Ishikawa (cell line): ENCODE measurements at regions not wholly inside any gene's neighbourhood (a gene's known extent, or its start where the extent isn't known, plus 50 kb on each side); places are given as distances from the start of the nearest gene placed in this dataset.

Source experiments
- CEBPB ChIP-seq: IDR thresholded peaks from 2 replicates; pipeline ENCODE4 v1.6.1; 2012
- CREB1 ChIP-seq: IDR thresholded peaks from 2 replicates; pipeline ENCODE4 v1.6.1; 2012; ENCODE audit warnings: low read depth
- EGR1 ChIP-seq: IDR thresholded peaks from 2 replicates; pipeline ENCODE4 v1.6.1; 2012
- EP300 ChIP-seq: IDR thresholded peaks from 2 replicates; pipeline ENCODE4 v1.6.1; 2012; ENCODE audit warnings: borderline replicate concordance
- FOXM1 ChIP-seq: IDR thresholded peaks from 2 replicates; pipeline ENCODE4 v1.6.1; 2012; ENCODE audit warnings: low read depth, borderline replicate concordance
- NFIC ChIP-seq: IDR thresholded peaks from 2 replicates; pipeline ENCODE4 v1.6.1; 2012
- RAD21 ChIP-seq: IDR thresholded peaks from 2 replicates; pipeline ENCODE4 v1.6.1; 2012; ENCODE audit warnings: low read depth
- TAF1 ChIP-seq: IDR thresholded peaks from 2 replicates; pipeline ENCODE4 v1.6.1; 2012; ENCODE audit warnings: low read depth, mild to moderate bottlenecking
- TCF12 ChIP-seq: IDR thresholded peaks from 2 replicates; pipeline ENCODE4 v1.6.1; 2012; ENCODE audit warnings: low read depth
- TEAD4 ChIP-seq: IDR thresholded peaks from 2 replicates; pipeline ENCODE4 v1.6.1; 2012
- YY1 ChIP-seq: IDR thresholded peaks from 2 replicates; pipeline ENCODE4 v1.6.1; 2012; ENCODE audit warnings: low read depth
- ZBTB7A ChIP-seq: IDR thresholded peaks from 2 replicates; pipeline ENCODE4 v1.6.1; 2012; ENCODE audit warnings: low read depth
- TF ChIP-seq, protein P1 (sequence below): IDR thresholded peaks from 2 replicates; pipeline ENCODE4 v1.6.1; 2012
- TF ChIP-seq, protein P2 (sequence below): IDR thresholded peaks from 2 replicates; pipeline ENCODE4 v1.6.1; 2012
- TF ChIP-seq, protein P3 (sequence below): IDR thresholded peaks from 2 replicates; pipeline ENCODE4 v1.6.1; 2012; ENCODE audit warnings: low read depth, mild to moderate bottlenecking

DNA sequence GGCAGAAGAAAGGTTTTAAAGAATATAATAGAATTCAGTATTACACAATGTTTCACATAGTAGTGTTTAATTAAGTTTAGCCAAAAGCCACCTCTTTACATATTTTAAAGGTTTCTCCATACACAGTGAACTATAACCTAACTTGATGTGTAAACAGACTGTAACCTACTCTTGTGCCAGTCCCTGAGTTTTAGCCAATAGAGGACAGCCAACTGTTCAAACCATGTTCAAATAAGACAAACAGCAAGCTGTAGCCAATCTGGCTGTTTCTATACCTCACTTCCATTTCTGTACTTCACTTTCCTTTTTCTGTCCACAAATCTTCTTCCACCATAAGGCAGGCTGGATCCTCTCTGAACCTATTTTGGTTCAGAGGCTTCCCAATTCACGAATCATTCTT is 65.2 kb downstream of the TEX13C start:
- TF ChIP-seq EP300: no peak
- no peak for TF ChIP-seq NFIC
- TF ChIP-seq, protein P1, sequence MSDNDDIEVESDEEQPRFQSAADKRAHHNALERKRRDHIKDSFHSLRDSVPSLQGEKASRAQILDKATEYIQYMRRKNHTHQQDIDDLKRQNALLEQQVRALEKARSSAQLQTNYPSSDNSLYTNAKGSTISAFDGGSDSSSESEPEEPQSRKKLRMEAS: no peak
- no peak for TF ChIP-seq TAF1
- no peak for TF ChIP-seq TEAD4
- no peak for TF ChIP-seq YY1
- TF ChIP-seq RAD21: no peak
- no peak for TF ChIP-seq CEBPB
- no peak for TF ChIP-seq CREB1
- TF ChIP-seq, protein P2, sequence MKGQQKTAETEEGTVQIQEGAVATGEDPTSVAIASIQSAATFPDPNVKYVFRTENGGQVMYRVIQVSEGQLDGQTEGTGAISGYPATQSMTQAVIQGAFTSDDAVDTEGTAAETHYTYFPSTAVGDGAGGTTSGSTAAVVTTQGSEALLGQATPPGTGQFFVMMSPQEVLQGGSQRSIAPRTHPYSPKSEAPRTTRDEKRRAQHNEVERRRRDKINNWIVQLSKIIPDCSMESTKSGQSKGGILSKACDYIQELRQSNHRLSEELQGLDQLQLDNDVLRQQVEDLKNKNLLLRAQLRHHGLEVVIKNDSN: no peak
- no peak for TF ChIP-seq TCF12
- no peak for TF ChIP-seq ZBTB7A
- no peak for TF ChIP-seq EGR1
- TF ChIP-seq FOXM1: no peak
- TF ChIP-seq, protein P3, sequence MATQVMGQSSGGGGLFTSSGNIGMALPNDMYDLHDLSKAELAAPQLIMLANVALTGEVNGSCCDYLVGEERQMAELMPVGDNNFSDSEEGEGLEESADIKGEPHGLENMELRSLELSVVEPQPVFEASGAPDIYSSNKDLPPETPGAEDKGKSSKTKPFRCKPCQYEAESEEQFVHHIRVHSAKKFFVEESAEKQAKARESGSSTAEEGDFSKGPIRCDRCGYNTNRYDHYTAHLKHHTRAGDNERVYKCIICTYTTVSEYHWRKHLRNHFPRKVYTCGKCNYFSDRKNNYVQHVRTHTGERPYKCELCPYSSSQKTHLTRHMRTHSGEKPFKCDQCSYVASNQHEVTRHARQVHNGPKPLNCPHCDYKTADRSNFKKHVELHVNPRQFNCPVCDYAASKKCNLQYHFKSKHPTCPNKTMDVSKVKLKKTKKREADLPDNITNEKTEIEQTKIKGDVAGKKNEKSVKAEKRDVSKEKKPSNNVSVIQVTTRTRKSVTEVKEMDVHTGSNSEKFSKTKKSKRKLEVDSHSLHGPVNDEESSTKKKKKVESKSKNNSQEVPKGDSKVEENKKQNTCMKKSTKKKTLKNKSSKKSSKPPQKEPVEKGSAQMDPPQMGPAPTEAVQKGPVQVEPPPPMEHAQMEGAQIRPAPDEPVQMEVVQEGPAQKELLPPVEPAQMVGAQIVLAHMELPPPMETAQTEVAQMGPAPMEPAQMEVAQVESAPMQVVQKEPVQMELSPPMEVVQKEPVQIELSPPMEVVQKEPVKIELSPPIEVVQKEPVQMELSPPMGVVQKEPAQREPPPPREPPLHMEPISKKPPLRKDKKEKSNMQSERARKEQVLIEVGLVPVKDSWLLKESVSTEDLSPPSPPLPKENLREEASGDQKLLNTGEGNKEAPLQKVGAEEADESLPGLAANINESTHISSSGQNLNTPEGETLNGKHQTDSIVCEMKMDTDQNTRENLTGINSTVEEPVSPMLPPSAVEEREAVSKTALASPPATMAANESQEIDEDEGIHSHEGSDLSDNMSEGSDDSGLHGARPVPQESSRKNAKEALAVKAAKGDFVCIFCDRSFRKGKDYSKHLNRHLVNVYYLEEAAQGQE: no peak

DNA sequence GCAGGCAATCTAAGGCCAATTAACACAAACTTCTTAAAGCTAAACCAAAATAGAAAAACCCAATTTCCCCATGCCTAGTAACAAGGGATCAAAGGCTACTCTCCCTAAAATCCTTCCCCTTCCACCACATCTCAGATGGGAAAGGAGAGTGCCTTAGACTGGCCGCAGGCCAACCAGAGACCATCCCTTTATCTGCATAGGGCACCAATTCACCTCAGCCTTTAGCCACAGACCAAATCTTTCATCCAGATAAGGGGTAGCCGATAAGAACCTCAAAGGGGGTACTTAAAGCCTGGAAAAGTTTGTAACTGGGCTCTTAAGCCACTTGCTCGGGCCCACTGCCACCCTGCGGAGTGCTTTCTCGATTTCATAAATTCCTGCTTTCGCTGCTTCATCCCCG is 68.3 kb downstream of the TEX13C start:
- TF ChIP-seq YY1 (no peak), ZBTB7A (no peak), CREB1 (no peak)

DNA sequence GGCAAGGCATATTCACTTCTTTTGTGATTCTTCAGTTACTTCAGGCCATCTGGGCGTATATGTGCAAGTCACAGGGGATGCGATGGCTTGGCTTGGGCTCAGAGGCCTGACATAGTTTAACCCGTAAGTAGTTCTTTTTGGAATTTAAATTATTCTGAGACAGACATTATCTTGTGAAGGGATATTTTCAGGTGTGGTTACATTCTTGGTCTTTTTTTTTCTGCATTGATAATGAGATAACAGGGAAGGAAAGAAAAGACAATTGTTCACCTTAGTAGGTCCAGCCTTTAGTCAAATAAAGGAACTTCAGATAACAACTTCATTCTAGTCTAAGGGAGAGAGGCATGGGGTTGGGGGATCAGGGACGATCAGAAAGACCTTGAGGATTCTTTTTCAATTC is 74.8 kb downstream of the TEX13C start:
- TF ChIP-seq, protein P1: no peak

DNA sequence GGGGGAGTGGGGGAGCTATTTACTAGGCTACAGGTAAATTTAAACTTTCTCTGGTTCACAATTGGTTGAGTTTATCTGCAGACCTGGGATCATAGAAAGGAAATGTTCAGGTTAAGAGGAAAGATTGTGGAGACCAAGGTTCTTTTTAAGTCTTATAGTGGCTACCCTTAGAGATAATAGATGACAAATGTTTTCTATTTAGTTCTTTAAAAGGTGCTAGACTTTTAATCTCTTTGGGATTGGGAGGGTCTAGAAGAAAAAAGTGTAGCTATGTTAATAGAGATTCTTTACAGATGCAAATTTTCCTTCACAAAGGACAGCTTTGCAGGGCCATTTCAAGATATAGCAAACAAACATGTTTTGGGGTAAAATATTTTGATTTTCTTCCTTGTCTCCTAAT is 76.0 kb downstream of the TEX13C start:
- no peak for TF ChIP-seq YY1
- TF ChIP-seq CEBPB: no peak
- no peak for TF ChIP-seq ZBTB7A
- TF ChIP-seq, protein P2: no peak
- no peak for TF ChIP-seq TCF12
- no peak for TF ChIP-seq TEAD4
- TF ChIP-seq CREB1: no peak
- TF ChIP-seq, protein P3: no peak
- TF ChIP-seq, protein P1: no peak
- TF ChIP-seq RAD21: no peak
- TF ChIP-seq NFIC: no peak
- no peak for TF ChIP-seq EP300
- no peak for TF ChIP-seq FOXM1
- TF ChIP-seq TAF1: no peak
- no peak for TF ChIP-seq EGR1

DNA sequence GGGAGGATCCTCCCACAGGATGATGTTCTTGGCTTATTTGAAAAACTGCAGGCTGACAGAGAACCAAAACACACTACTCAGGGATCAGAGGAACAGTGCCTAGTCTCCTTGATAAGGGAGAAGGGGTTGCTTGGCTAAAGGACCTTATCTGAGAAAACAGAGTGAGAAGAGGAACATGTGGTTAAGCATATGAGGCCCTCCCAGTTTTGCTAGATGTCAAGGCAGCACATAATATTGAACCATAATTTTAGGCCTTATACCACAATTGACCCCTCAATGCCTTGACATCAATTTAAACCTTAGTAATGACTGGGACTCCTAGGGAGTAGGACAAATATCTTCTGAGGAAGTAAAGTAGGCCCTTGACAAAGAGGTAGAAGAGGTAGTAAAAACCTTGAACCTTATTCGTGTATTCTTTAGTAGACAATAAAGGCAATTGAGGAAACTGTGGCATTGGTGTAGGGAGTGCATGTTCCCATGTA is 79.3 kb downstream of the TEX13C start:
- TF ChIP-seq, protein P1: no peak
- TF ChIP-seq, protein P3: no peak
- TF ChIP-seq EGR1 (no peak), TEAD4 (no peak), TCF12 (no peak), EP300 (no peak), TAF1 (no peak), CEBPB (no peak), YY1 (no peak), ZBTB7A (no peak), CREB1 (no peak), RAD21 (no peak), FOXM1 (no peak)
- TF ChIP-seq, protein P2: no peak
